ENCODE measurements at regions not wholly inside any gene's neighbourhood (a gene's known extent, or its start where the extent isn't known, plus 50 kb on each side); places are given as distances from the start of the nearest gene placed in this dataset.
"Not testable (repeated sequence)": the region's sequence is repeated elsewhere in the genome, so short reads cannot be mapped to it uniquely, and the experiment has no call there.

DNA sequence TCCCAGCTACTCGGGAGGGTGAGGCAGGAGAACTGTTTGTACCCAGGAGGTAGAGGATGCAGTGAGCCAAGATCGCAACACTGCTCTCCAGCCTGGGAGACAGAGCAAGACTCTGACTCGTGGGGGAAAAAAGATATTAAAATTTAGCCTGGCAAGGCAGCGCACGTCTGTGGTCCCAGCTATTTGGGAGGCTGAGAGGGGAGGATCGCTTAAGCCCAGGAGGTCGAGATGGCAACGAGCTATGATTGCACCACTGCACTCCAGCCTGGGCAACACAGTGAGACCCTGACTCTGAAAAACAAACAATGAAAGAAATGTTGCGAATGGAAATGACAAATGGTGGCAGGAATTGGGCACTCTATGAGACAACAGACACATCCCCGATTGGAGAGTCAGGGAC is 137.2 kb upstream of the C1QTNF3 start:
- H3K4me1 Mint-ChIP-seq, CTCF ChIA-PET, POLR2A ChIA-PET, H3K27ac Mint-ChIP-seq, H3K27me3 Mint-ChIP-seq, DNase-seq, H3K4me3 Mint-ChIP-seq, H3K9me3 Mint-ChIP-seq: not testable (repeated sequence)
- peaks cover 23% of the 10 kb centered on the region for H3K36me3 Mint-ChIP-seq (ENCODE audit: low read depth)

DNA sequence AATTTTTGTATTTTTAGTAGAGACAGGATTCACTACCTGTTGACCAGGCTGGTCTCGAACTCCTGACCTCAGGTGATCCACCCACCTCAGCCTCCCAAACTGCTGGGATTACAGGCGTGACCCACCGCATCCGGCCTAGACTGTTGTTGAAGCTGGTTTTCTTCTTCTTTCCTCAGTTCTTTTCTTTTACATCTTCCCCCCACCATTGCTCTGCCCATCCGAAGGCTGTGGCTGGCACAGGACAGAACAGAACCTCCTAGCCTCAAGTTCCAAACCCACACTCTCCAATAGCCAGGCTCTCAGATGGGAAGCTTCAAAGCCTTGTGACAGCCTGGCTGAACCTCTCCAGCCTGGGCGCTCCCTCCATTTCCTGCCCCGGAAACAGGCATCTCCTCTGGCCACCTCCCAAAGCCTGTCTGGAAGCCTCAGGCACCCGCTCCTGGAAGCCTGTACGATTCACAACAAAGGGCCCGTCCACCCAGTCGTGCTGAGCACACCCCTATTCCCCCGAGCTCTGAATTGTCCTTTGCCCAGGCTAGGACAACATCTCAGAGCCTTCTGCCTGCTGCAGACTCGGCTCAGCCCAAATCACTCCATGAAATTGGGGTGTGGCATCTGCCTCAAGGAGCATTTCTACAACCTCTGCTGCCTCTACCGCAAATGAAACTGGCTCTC is 138.1 kb upstream of the C1QTNF3 start:
- CTCF ChIA-PET, DNase-seq, H3K4me3 Mint-ChIP-seq, H3K9me3 Mint-ChIP-seq, POLR2A ChIA-PET, H3K27me3 Mint-ChIP-seq, H3K4me1 Mint-ChIP-seq, H3K27ac Mint-ChIP-seq: not testable (repeated sequence)
- H3K36me3 Mint-ChIP-seq (ENCODE audit: low read depth), result peaks cover 15% of the 10 kb centered on the region

DNA sequence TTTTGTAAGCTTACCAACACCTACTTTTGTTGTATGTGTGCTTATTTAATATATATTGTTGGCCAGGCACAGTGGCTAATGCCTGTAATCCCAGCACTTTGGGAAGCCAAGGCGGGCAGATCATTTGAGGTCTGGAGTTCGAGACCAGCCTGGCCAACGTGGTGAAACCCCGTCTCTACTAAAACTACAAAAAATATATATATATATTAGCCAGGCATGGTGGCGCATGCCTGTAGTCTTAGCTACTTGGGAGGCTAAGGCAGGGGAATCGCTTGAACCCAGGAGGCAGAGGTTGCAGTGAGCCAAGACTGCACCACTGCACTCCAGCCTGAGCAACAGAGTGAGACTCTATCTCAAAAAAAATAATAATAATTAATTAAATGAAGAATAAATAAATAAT is 142.0 kb upstream of the C1QTNF3 start:
- H3K9me3 Mint-ChIP-seq, POLR2A ChIA-PET, H3K4me3 Mint-ChIP-seq, H3K4me1 Mint-ChIP-seq, H3K27me3 Mint-ChIP-seq, H3K27ac Mint-ChIP-seq, DNase-seq, CTCF ChIA-PET: not testable (repeated sequence)
- peaks cover 13% of the 10 kb centered on the region for H3K36me3 Mint-ChIP-seq (ENCODE audit: low read depth)

DNA sequence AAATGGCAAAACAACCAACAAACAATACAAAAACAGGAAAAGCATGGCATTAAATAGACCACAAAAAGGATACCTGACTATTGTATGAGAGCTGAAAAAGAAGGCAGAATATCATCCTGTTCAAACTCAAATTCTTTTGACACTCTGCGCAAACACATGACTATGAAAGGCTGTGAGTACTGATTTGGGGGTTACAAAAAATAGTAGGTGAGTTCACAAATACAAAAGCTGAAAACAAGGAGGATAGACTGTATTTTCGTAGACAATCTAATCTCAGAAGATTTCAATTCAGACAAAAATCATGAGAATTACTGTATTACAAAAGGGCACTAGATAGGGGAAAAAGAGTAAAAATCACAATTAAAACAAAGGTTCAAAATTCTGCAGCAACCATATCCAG is 142.6 kb upstream of the C1QTNF3 start:
- DNase-seq, H3K27ac Mint-ChIP-seq, H3K4me1 Mint-ChIP-seq, H3K9me3 Mint-ChIP-seq, POLR2A ChIA-PET, H3K27me3 Mint-ChIP-seq, H3K4me3 Mint-ChIP-seq, CTCF ChIA-PET: not testable (repeated sequence)
- peaks cover 12% of the 10 kb centered on the region for H3K36me3 Mint-ChIP-seq (ENCODE audit: low read depth)

DNA sequence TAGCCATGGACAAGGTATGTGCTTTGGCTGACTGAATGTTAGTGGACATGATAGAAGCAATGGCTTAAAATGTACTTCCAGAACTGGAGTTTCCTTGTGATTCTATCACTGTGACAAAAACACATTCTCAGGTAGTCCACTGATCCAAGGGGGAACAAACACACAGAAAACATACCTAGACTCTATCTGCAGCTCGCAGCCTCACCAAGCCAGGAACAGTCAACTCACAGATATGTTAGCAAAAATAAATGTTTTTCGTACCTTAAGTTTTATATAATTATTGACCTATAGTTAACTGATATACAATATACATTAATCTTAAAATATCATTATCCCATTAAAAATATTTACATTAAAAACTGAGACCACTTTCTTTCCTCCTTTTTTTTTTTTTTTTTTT is 143.1 kb upstream of the C1QTNF3 start:
- DNase-seq, POLR2A ChIA-PET, H3K4me3 Mint-ChIP-seq, CTCF ChIA-PET, H3K27ac Mint-ChIP-seq, H3K4me1 Mint-ChIP-seq, H3K27me3 Mint-ChIP-seq, H3K9me3 Mint-ChIP-seq: not testable (repeated sequence)
- peaks cover 10% of the 10 kb centered on the region for H3K36me3 Mint-ChIP-seq (ENCODE audit: low read depth)

DNA sequence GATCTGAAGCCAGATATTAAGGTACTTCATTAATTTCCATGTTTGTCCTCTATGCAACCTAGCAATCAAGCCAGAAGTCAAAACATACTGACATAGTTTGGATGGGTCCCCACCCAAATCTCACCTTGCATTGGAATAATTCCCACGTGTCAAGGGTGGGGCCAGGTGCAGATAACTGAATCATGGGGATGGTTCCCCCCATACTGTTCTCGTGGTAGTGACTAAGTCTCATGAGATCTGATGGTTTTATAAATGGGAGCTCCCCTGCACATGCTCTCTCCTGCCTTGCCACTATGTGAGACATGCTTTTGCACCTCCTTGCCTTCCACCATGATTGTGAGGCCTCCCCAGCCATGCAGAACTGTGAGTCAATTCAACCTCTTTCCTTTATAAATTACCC is 143.9 kb upstream of the C1QTNF3 start:
- H3K4me3 Mint-ChIP-seq, H3K27me3 Mint-ChIP-seq, CTCF ChIA-PET, H3K4me1 Mint-ChIP-seq, POLR2A ChIA-PET, DNase-seq, H3K27ac Mint-ChIP-seq, H3K9me3 Mint-ChIP-seq: not testable (repeated sequence)
- H3K36me3 Mint-ChIP-seq (ENCODE audit: low read depth), result peaks cover 12% of the 10 kb centered on the region

DNA sequence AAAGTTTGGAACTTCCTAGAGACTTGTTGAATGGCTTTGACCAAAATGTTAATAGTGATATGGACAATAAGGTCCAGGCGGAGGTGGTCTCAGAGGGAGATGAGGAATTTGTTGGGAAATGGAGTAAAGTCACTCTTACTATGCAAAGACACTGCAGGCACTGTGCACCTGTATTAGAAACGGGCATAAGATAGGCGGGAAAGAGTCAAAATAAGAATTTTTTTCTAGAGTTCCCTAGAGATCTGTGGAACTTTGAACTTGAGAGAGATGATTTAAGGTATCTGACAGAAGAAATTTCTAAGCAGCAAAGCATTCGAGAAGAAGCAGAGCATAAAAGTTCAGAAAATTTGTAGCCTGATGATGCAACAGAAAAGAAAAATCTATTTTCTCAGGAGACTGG is 144.4 kb upstream of the C1QTNF3 start:
- H3K36me3 Mint-ChIP-seq (ENCODE audit: low read depth), result peaks cover 13% of the 10 kb centered on the region
- CTCF ChIA-PET, DNase-seq, H3K4me1 Mint-ChIP-seq, H3K27ac Mint-ChIP-seq, H3K9me3 Mint-ChIP-seq, POLR2A ChIA-PET, H3K27me3 Mint-ChIP-seq, H3K4me3 Mint-ChIP-seq: not testable (repeated sequence)

DNA sequence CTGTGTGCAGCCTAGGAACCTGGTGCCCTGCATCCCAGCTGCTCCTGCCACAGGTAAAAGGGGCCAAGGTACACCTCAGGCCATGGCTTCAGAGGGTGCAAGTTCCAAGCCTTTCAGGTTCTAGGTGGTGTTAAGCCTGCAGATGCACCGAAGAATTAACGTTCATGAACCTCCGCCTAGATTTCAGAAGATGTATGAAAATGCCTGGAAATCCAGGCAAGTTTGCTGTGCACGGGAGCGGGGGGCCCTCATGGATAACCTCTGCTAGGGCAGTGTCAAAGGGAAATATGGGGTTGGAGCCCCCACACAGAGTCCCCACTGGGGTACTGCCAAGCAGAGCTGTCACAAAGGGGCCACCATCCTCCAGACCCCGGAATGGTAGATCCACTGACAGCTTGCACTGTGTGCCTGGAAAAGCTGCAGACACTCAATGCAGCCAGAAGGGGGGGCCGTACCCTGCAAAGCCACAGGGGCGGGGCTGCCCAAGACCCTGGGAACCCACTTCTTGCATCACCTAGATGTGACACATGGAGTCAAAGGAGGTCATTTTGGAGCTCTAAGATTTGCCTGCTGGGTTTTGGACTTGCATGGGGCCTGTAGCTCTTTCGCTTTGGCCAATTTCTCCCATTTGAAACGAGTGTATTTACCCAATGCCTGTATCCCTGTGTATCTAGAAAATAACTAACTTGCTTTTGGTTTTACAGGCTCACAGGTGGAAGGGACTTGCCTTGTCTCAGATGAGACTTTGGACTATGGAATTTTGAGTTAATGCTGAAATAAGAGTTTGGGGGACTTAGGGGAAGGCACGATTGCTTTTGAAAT is 145.2 kb upstream of the C1QTNF3 start:
- H3K27ac Mint-ChIP-seq, H3K9me3 Mint-ChIP-seq, H3K4me3 Mint-ChIP-seq, CTCF ChIA-PET, POLR2A ChIA-PET, H3K4me1 Mint-ChIP-seq, H3K27me3 Mint-ChIP-seq: not testable (repeated sequence)
- peak; percentile 52 for DNase-seq
- H3K36me3 Mint-ChIP-seq (ENCODE audit: low read depth), result peaks cover 13% of the 10 kb centered on the region

DNA sequence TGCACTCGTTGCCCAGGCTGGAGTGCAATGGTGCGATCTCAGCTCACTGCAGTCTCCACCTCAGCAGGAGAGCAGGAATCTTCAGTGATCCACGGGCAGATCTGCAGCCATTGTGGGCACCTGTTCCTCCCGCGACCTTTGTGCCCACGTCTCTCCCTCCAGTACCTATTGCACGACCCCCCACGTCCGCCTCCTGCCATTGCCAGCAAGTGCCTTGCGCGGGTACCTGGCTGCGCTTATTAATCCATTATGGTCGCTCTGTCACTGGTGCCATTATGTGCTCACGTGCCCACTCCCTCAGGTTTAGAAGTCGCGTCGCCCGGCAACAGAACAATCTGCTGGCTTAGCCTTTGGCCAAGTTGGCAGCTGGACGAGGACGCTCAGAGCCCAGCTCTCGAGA is 146.2 kb upstream of the C1QTNF3 start:
- DNase-seq, H3K4me3 Mint-ChIP-seq, H3K9me3 Mint-ChIP-seq, H3K27ac Mint-ChIP-seq, CTCF ChIA-PET, H3K4me1 Mint-ChIP-seq, POLR2A ChIA-PET, H3K27me3 Mint-ChIP-seq: not testable (repeated sequence)
- peaks cover 17% of the 10 kb centered on the region for H3K36me3 Mint-ChIP-seq (ENCODE audit: low read depth)

DNA sequence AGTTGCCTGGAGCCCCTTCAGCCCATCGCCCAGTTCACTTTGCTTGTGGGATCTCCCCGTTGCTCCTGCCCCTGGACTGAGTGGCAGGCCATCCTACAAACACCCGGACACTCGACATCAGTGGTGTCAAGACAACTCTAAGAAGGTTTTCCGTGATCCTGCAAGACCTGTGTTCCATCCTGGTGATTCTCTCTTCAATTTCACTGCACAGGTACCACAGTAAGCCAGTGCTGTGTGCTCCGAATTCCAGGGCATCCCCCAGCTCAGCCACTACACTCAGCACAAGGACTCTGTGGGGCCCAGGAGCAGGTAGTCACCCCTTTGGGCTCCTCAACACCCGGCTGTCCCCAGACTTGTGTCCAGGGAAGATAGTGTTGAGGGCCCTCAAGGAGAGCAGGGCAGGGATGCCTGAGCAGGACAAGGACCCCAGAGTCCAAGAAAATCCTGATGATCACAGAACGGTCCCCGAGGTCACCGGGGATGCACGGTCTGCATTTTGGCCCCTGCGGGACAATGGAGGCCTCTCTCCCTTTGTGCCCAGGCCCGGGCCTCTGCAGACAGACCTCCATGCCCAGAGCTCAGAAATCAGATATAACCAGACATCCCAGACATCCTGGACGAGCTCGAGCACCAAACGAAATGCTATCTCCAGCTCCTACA is 146.9 kb upstream of the C1QTNF3 start:
- H3K27me3 Mint-ChIP-seq, POLR2A ChIA-PET, H3K4me1 Mint-ChIP-seq, CTCF ChIA-PET, H3K4me3 Mint-ChIP-seq, H3K27ac Mint-ChIP-seq, DNase-seq, H3K9me3 Mint-ChIP-seq: not testable (repeated sequence)
- peaks cover 17% of the 10 kb centered on the region for H3K36me3 Mint-ChIP-seq (ENCODE audit: low read depth)

DNA sequence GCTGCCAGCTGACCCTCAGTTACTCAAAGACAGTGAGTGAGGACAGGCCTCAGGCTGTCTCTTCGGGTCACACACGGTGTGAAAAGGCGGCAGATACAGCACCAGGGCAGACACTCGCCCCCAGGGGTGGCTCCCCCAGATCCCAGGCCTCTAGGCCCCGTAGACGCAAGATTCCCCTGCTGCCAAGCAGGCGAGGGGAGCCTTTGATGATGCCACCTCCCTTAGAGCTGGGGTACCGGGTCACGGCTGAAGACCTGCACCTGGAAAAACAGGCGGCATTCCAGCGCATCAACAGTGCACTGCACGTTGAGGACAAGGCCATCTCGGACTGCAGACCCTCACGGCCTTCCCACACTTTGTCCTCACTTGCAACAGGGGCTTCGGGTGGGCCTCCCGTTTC is 147.5 kb upstream of the C1QTNF3 start:
- H3K27ac Mint-ChIP-seq, DNase-seq, H3K4me1 Mint-ChIP-seq, H3K9me3 Mint-ChIP-seq, POLR2A ChIA-PET, H3K4me3 Mint-ChIP-seq, H3K27me3 Mint-ChIP-seq, CTCF ChIA-PET: not testable (repeated sequence)
- H3K36me3 Mint-ChIP-seq (ENCODE audit: low read depth), result peaks cover 17% of the 10 kb centered on the region

DNA sequence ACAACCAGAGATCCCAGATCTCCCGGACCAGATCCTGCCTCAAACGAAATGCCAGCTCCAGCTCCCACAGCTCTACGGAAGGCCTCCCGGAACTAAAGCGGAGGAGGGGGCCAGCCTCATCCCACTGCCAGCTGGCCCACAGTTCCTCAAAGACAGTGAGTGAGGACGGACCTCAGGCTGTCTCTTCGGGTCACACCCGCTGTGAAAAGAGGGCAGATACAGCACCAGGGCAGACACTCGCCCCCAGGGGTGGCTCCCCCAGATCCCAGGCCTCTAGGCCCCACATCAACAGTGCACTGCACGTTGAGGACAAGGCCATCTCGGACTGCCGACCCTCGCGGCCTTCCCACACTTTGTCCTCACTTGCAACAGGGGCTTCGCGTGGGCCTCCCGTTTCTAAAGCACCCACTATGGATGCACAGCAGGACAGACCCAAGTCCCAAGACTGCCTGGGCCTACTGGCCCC is 148.3 kb upstream of the C1QTNF3 start:
- H3K4me1 Mint-ChIP-seq, DNase-seq, H3K27ac Mint-ChIP-seq, CTCF ChIA-PET, H3K27me3 Mint-ChIP-seq, POLR2A ChIA-PET, H3K4me3 Mint-ChIP-seq, H3K9me3 Mint-ChIP-seq: not testable (repeated sequence)
- H3K36me3 Mint-ChIP-seq (ENCODE audit: low read depth), result peaks cover 17% of the 10 kb centered on the region

DNA sequence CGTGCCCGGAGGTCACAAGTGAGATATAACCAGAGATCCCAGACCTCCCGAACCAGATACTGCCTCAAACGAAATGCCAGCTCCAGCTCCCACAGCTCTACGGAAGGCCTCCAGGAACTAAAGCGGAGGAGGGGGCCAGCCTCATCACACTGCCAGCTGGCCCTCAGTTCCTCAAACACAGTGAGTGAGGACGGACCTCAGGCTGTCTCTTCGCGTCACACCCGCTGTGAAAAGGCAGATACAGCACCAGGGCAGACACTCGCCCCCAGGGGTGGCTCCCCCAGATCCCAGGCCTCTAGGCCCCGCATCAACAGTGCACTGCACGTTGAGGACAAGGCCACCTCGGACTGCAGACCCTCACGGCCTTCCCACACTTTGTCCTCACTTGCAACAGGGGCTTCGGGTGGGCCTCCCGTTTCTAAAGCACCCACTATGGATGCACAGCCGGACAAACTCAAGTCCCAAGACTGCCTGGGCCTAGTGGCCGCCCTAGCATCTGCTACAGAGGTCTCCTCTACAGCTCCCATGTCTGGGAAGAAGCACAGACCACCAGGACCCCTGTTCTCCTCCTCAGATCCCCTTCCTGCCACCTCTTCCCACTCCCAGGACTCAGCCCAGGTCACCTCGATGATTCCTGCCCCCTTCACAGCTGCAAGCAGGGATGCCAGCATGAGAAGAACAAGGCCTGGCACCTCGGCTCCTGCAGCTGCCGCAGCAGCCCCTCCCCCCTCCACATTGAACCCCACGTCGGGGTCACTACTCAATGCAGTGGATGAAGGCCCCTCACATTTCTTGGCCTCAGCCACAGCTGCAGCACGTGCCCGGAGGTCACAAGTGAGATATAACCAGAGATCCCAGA is 149.3 kb upstream of the C1QTNF3 start:
- POLR2A ChIA-PET, CTCF ChIA-PET, H3K27me3 Mint-ChIP-seq, H3K9me3 Mint-ChIP-seq, H3K4me1 Mint-ChIP-seq, H3K27ac Mint-ChIP-seq, DNase-seq, H3K4me3 Mint-ChIP-seq: not testable (repeated sequence)
- peaks cover 17% of the 10 kb centered on the region for H3K36me3 Mint-ChIP-seq (ENCODE audit: low read depth)

All from activated CD4-positive, alpha-beta T cell treated with anti-CD3 and anti-CD28 coated beads, Interleukin-2, amount 10 ng/mL, durations not matched to agents 7 days and 5 days (primary cell).